Body of pancreas (tissue), 4 donors: ENCODE measurements at regions not wholly inside any gene's neighbourhood (a gene's known extent, or its start where the extent isn't known, plus 50 kb on each side); places are given as distances from the start of the nearest gene placed in this dataset.

Experiments
- POLR2A ChIP-seq, 3 donors: fragments of 450-650 bp; IDR thresholded peaks; one replicate each; pipeline ENCODE4 v1.6.1; 2016; ENCODE audit warnings: antibody characterized with exemption in 3 of 3, mild to moderate bottlenecking in 2 of 3
- TF ChIP-seq, protein P1 (sequence below), 7 experiments: fragments of 450-650 bp in 4 of 7; fragments of 200-600 bp in 3 of 7; sonication (generic) in 3 of 7; IDR thresholded peaks; one replicate each; pipeline ENCODE4 v1.5.1; 2016 to 2019; ENCODE audit warnings: antibody characterized with exemption in 7 of 7

GRCh38 chr4:14679906-14680305 lies 322.4 kb upstream of the CPEB2 start:
- TF ChIP-seq, protein P1, sequence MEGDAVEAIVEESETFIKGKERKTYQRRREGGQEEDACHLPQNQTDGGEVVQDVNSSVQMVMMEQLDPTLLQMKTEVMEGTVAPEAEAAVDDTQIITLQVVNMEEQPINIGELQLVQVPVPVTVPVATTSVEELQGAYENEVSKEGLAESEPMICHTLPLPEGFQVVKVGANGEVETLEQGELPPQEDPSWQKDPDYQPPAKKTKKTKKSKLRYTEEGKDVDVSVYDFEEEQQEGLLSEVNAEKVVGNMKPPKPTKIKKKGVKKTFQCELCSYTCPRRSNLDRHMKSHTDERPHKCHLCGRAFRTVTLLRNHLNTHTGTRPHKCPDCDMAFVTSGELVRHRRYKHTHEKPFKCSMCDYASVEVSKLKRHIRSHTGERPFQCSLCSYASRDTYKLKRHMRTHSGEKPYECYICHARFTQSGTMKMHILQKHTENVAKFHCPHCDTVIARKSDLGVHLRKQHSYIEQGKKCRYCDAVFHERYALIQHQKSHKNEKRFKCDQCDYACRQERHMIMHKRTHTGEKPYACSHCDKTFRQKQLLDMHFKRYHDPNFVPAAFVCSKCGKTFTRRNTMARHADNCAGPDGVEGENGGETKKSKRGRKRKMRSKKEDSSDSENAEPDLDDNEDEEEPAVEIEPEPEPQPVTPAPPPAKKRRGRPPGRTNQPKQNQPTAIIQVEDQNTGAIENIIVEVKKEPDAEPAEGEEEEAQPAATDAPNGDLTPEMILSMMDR (IDR thresholded peaks at IDR 0.05), result no peak
- no peak for TF ChIP-seq POLR2A (IDR thresholded peaks at IDR 0.05)
